ENCODE measurements at regions not wholly inside any gene's neighbourhood (a gene's known extent, or its start where the extent isn't known, plus 50 kb on each side); places are given as distances from the start of the nearest gene placed in this dataset.

DNA sequence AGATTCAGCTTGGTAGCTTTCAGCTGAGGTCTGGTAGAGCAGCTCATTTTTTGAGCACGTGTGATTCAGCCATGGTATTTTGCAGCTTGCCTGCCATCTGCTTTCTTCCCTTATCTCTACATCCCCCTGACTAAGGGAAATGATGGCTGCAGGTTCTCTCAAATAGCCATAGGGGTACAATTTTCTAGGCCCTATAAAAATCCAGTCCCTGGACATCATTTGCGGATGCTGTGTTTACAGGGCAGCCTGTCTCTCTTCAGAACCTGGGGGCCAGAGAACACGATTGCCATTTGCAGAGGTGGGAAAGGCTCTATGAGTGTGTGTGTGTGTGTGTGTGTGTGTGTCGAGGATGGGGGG, 442.7 kb upstream of the MEIS1 start:
- TF ChIP-seq, protein P1, sequence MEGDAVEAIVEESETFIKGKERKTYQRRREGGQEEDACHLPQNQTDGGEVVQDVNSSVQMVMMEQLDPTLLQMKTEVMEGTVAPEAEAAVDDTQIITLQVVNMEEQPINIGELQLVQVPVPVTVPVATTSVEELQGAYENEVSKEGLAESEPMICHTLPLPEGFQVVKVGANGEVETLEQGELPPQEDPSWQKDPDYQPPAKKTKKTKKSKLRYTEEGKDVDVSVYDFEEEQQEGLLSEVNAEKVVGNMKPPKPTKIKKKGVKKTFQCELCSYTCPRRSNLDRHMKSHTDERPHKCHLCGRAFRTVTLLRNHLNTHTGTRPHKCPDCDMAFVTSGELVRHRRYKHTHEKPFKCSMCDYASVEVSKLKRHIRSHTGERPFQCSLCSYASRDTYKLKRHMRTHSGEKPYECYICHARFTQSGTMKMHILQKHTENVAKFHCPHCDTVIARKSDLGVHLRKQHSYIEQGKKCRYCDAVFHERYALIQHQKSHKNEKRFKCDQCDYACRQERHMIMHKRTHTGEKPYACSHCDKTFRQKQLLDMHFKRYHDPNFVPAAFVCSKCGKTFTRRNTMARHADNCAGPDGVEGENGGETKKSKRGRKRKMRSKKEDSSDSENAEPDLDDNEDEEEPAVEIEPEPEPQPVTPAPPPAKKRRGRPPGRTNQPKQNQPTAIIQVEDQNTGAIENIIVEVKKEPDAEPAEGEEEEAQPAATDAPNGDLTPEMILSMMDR (IDR thresholded peaks at IDR 0.05): no peak
- TF ChIP-seq, protein P2, sequence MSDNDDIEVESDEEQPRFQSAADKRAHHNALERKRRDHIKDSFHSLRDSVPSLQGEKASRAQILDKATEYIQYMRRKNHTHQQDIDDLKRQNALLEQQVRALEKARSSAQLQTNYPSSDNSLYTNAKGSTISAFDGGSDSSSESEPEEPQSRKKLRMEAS (IDR thresholded peaks at IDR 0.05; ENCODE audit: low read depth): no peak
- TF ChIP-seq FOSL2 (IDR thresholded peaks at IDR 0.05; ENCODE audit: borderline replicate concordance, low read depth): no peak
- no peak for TF ChIP-seq SIN3A (IDR thresholded peaks at IDR 0.05; ENCODE audit: borderline replicate concordance, low read depth, low read length)
- TF ChIP-seq RXRA (IDR thresholded peaks at IDR 0.05; ENCODE audit: borderline replicate concordance, low read depth): no peak
- no peak for TF ChIP-seq EZH2phosphoT487 (IDR thresholded peaks at IDR 0.05; ENCODE audit: borderline replicate concordance, low read depth)
- TF ChIP-seq POLR2AphosphoS5 (IDR thresholded peaks at IDR 0.05; ENCODE audit: low read depth, low read length): no peak
- TF ChIP-seq SMC3 (IDR thresholded peaks at IDR 0.05; ENCODE audit: low read depth, low read length): no peak
- no peak for TF ChIP-seq JUND (IDR thresholded peaks at IDR 0.05)
- TF ChIP-seq GABPA (IDR thresholded peaks at IDR 0.05; ENCODE audit: low read depth): no peak
- peak in 1 of 2 experiments; percentile 45; a peak in 1 of 4 replicates for TF ChIP-seq EP300 (IDR thresholded peaks at IDR 0.05; ENCODE audit: borderline replicate concordance in 1 of 2, low read depth in 1 of 2, low read length in 1 of 2)
